ENCODE measurements at regions not wholly inside any gene's neighbourhood (a gene's known extent, or its start where the extent isn't known, plus 50 kb on each side); places are given as distances from the start of the nearest gene placed in this dataset.

GRCh38 chr5:13246053-13246452, 698.4 kb downstream of the DNAH5 start (continued):
- TF ChIP-seq CTCF (conservative IDR thresholded peaks at IDR 0.05; ENCODE audit: low read depth in 2 of 2) (no peak), ZNF331 (CRISPR knock-in tag; IDR thresholded peaks at IDR 0.05; ENCODE audit: low read depth) (no peak), EZH2phosphoT487 (IDR thresholded peaks at IDR 0.05; ENCODE audit: unreplicated experiment) (no peak)

- no peak overlapping the region for H3K4me2 ChIP-seq
- H3F3A ChIP-seq (replicated peaks; ENCODE audit: low read depth): no peaks in the 10 kb centered on the region
- no peak for TF ChIP-seq ZNF331 (CRISPR knock-in tag; IDR thresholded peaks at IDR 0.05; ENCODE audit: low read depth)
- TF ChIP-seq EZH2phosphoT487 (IDR thresholded peaks at IDR 0.05; ENCODE audit: unreplicated experiment): no peak
- no peak for TF ChIP-seq REST (IDR thresholded peaks at IDR 0.05; ENCODE audit: unreplicated experiment)
- TF ChIP-seq ZNF114 (CRISPR knock-in tag; IDR thresholded peaks at IDR 0.05): no peak
- TF ChIP-seq POLR2AphosphoS5 (IDR thresholded peaks at IDR 0.05; ENCODE audit: low read depth): no peak
- no peak for TF ChIP-seq ETS1 (IDR thresholded peaks at IDR 0.05)
- no peak for TF ChIP-seq STAT1 (IDR thresholded peaks at IDR 0.05; ENCODE audit: unreplicated experiment)
- no peak for TF ChIP-seq CTCF (conservative IDR thresholded peaks at IDR 0.05; ENCODE audit: low read depth in 2 of 2)
- TF ChIP-seq EZH2 (IDR thresholded peaks at IDR 0.05; ENCODE audit: low read depth, unreplicated experiment): no peak
- TF ChIP-seq ZNF462 (CRISPR knock-in tag; IDR thresholded peaks at IDR 0.05): no peak
These were observed 700.3 kb downstream of the DNAH5 start for GRCh38 chr5:13244151-13244550.

More at GRCh38 chr5:13244151-13244550, 700.3 kb downstream of the DNAH5 start:
- H3K27ac Mint-ChIP-seq: no peak overlapping the region
- Histone ChIP-seq H3K27me3 (ENCODE audit: insufficient read depth) (no peaks in the 10 kb centered on the region), H3K4me1 (ENCODE audit: insufficient read depth) (peaks cover 14% of the 10 kb centered on the region; the same call in 1 of the 2 replicates), H3K36me3 (ENCODE audit: insufficient read depth) (peaks cover 6% of the 10 kb centered on the region; the same call in 1 of the 2 replicates), H3K79me2 (replicated peaks; ENCODE audit: insufficient read depth) (no peaks in the 10 kb centered on the region), H3K4me3 (no peak overlapping the region), H3K9me2 (ENCODE audit: insufficient read depth) (no peaks in the 10 kb centered on the region), H3K27ac (ENCODE audit: low read depth) (no peak overlapping the region), H4K20me1 (replicated peaks; ENCODE audit: insufficient read depth) (no peaks in the 10 kb centered on the region), H2AFZ (no peak overlapping the region)
- H3K27me3 Mint-ChIP-seq (ENCODE audit: insufficient read depth, low read depth, poor library complexity): no peaks in the 10 kb centered on the region
- H3K36me3 Mint-ChIP-seq (ENCODE audit: low read depth): peaks cover 12% of the 10 kb centered on the region; the same call in 2 of the 3 replicates
- ATAC-seq (no peak), DNase-seq (ENCODE audit: low spot score) (no peak)
- no peak overlapping the region for H3K4me3 Mint-ChIP-seq
- peaks cover 14% of the 10 kb centered on the region; the same call in 2 of the 3 replicates for H3K4me1 Mint-ChIP-seq
- H3K9me3 Mint-ChIP-seq: peaks cover 25% of the 10 kb centered on the region

All from GM23338 (cell line).